GM19438 (cell line): ENCODE measurements at regions not wholly inside any gene's neighbourhood (a gene's known extent, or its start where the extent isn't known, plus 50 kb on each side); places are given as distances from the start of the nearest gene placed in this dataset.

Experiments
- ATAC-seq: cut with Tn5 transposase; IDR thresholded peaks from one replicate; pipeline ENCODE4 v1.9.1; 2021; ENCODE audit warnings: low read depth; ENCODE audit not compliant: unreplicated experiment

DNA sequence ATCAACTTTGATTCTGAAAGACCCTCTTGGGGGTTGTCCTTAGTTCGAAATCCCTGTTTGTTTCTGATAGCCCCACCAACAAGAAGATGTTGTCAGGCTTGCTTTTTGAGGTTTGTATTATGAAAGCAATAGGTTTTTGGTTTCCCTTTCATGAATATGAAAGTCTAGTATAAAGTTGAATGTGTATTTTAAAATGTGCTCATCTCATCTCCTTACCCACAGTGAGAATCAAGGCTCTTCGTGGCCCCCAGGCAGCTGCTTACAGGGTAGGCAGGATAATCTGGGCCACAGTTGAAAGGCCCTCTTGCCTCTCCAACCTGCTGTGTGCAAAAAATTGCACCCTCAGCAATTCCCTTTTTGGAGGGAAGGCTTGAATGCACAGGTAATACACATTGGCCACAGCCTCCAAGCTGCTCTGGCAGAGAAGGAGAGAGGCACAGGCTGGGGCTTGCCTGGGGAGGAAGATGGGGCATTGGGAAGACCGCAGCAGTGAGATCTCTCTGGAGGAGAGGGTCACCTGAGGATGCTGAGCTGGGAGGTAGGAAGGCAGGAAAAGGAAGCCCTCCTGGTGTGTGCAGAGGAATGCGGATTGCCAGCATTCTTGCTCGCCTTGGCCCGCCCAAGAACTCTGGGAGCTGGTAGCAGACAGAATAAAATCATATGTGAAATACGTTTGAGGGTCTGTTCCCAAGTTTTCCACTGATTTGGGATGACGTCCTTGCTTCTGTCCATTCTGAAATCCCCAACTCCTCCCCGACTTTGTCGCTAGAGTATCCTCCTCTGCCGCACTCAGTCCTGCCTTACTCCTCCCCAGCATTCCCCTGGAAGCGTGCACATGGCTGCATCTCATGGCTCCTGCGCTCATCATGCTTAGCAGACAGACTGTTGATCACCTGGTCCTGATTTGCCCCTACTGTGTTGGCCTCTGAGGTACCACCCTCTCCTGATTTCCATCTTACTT is 196.4 kb downstream of the RPLP1 start:
- no peak for ATAC-seq

GRCh38 chr15:69652293-69652692 is 199.7 kb downstream of the RPLP1 start:
- no peak for ATAC-seq

GRCh38 chr15:69652751-69653305 is 200.2 kb downstream of the RPLP1 start:
- ATAC-seq, result no peak

DNA sequence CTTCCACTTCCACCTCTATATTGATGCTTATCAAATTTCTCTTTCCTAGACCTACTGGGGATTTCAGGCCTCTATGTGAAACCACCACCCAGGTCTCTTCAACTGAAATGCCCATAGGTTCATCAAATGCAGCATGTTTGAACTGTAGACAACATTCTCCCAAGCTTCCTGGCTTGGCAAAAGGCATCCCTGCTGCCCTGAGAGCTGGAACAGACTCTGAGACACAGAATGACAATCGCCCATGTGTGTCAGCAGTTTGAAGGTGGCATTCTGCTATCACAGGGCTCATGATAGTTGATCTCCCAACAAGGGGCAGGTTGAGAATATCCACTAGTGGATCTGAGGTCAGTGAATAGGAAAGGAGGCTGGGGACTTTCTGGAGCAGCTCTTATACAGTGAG is 200.7 kb downstream of the RPLP1 start:
- no peak for ATAC-seq

DNA sequence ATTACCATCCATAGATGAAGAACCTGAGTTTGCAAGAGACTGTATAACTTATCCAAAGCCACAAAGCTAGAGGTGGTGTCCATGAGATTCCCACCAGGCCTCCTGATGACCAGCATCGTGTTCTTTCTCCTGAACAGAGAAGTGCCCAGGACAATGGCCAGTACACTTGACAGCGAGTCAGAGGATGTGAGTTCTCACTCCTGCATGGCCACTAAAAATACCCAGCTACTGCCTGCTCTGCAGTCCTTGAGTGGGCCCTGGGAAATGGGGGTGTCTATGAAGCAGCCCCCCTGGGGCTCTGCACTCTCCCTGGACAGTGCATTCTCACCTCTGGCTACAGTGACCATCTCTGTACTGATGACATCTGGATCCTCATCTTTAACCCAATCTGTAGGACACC is 201.2 kb downstream of the RPLP1 start:
- no peak for ATAC-seq

DNA sequence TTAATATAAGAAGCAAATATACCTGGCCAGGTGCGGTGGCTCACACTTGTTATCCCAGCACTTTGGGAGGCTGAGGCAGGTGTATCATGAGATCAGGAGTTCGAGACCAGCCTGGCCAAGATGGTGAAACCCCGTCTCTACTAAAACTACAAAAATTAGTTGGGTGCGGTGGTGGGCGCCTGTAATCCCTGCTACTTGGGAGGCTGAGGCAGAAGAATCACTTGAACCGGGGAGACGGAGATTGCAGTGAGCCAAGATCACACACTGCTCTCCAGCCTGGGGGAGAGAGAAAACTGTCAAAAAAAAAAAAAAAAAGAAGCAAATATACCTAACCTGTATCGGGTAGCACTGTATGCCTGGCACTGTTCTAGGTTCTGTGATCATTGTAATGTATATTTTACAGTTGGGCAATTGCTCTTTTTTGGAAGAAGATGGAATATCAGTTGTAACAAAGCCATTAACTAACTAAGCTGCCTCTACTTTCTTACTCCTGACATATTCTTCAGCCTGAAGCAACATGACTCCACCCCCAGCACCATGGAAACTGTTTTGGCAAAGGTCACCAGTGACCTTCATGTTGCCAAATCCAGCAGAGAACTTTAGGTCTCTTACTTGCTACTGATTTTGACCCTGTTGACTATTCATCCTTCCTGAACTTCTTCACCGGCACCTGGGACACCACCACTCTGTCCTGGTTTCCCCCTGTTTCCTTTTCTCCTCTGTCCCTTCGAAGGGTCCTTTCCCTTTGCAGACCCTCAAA is 203.8 kb downstream of the RPLP1 start:
- no peak for ATAC-seq

GRCh38 chr15:69657626-69658025 is 205.0 kb downstream of the RPLP1 start:
- ATAC-seq, result no peak

GRCh38 chr15:69658411-69658945 is 205.9 kb downstream of the RPLP1 start:
- no peak for ATAC-seq

- ATAC-seq, result no peak
These were observed 206.9 kb downstream of the RPLP1 start for GRCh38 chr15:69659454-69660050.

GRCh38 chr15:69660114-69660513 is 207.5 kb downstream of the RPLP1 start:
- no peak for ATAC-seq

DNA sequence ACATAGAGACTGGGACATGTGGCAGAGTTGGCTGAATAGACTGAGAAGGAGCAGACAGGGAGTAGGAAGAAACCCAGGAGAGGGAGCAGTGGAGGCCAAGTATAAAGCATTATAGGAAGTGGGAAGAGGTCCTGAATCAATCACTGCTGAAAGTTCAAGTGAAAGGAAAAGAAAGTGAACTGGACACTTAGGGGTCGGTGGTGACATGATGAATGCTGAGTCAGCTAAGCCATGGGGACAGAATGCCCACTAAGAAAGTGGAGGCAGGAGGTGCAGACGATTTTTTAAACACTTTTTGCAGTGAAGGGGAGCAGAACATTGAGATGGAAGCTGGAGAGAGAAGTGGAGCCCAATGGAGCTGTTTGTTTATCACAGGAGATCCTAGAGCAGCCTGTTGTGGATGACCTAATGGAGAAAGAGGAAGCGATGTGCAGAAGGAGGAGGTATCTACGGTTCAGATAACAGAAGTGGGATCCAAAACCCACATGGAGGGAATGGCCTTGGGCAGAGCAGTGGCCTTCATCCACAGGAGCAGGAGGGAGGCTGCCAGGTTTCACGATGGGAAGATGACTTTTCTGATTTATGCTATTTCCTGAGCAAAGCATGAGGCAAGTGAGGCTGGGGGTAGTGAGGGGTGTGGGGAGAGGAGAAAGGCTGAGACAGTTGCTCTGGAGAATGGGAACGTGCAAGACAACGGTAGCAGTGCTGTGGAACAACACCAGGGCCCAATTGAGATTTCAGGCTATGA is 208.2 kb downstream of the RPLP1 start:
- ATAC-seq, result no peak

GRCh38 chr15:69661446-69661845 is 208.8 kb downstream of the RPLP1 start:
- no peak for ATAC-seq

GRCh38 chr15:69661871-69662644 is 209.4 kb downstream of the RPLP1 start:
- no peak for ATAC-seq

- no peak for ATAC-seq
These were observed 210.0 kb downstream of the RPLP1 start for GRCh38 chr15:69662645-69663000.

DNA sequence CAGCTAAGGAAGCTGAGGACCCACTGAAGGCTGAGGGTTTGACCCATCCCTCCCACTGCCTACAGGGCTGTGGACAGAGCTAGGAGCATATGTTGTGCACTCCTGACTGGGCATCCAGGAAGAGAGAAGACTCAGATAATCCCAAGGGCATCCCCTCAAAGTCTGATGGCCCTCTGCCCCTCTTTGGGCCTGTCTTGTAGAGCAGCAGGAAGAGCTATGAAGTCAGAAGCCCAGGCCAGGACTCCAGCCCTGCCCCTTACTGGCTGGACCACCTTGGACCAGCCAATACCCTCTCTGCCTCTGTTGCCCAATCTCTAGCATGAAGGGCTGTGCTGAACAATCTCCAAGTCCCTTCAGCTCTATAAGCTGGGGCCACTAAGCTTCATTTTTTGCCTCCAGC is 210.8 kb downstream of the RPLP1 start:
- ATAC-seq, result no peak

- ATAC-seq, result no peak
These were observed 211.4 kb downstream of the RPLP1 start for GRCh38 chr15:69663982-69664381.

GRCh38 chr15:69664572-69665571 is 212.3 kb downstream of the RPLP1 start:
- ATAC-seq, result no peak

- no peak for ATAC-seq
These were observed 213.1 kb downstream of the RPLP1 start for GRCh38 chr15:69665641-69666111.
